Mesothelial cell of epicardium (in vitro differentiated cells): ENCODE measurements at regions not wholly inside any gene's neighbourhood (a gene's known extent, or its start where the extent isn't known, plus 50 kb on each side); places are given as distances from the start of the nearest gene placed in this dataset.

Source experiments
- DNase-seq, 2 experiments: peaks; one replicate each; pipeline ENCODE4 v3.0.0; 2021; ENCODE audit warnings: low spot score in 2 of 2; ENCODE audit not compliant: unreplicated experiment in 2 of 2
- H3K27ac Mint-ChIP-seq: 2 replicates; pipeline ENCODE4 v1.8.0; 2021; ENCODE audit warnings: mixed read lengths
- H3K27me3 Mint-ChIP-seq: 2 replicates; pipeline ENCODE4 v1.8.0; 2021; ENCODE audit warnings: low read depth, mixed read lengths
- H3K36me3 Mint-ChIP-seq: 2 replicates; pipeline ENCODE4 v1.8.0; 2021; ENCODE audit warnings: mixed read lengths
- H3K4me1 Mint-ChIP-seq: 2 replicates; pipeline ENCODE4 v1.8.0; 2021; ENCODE audit warnings: mixed read lengths
- H3K4me3 Mint-ChIP-seq: 2 replicates; pipeline ENCODE4 v1.8.0; 2021; ENCODE audit warnings: mild to moderate bottlenecking, moderate library complexity, mixed read lengths
- H3K9me3 Mint-ChIP-seq: 2 replicates; pipeline ENCODE4 v1.8.0; 2021; ENCODE audit warnings: mixed read lengths
- CTCF ChIP-seq: fragments of 200-600 bp; sonication (generic); IDR thresholded peaks from one replicate; pipeline ENCODE4 v1.5.0; 2021; ENCODE audit warnings: antibody characterized with exemption; ENCODE audit not compliant: unreplicated experiment

- Mint-ChIP-seq H3K36me3 (no peaks in the 10 kb centered on the region), H3K27me3 (peaks cover 31% of the 10 kb centered on the region), H3K9me3 (no peaks in the 10 kb centered on the region), H3K4me1 (peaks cover 5% of the 10 kb centered on the region), H3K27ac (no peak overlapping the region), H3K4me3 (no peak overlapping the region)
- no peak for TF ChIP-seq CTCF
- no peak for DNase-seq
Measured at GRCh38 chr10:43795093-43795492, 146.4 kb upstream of the ZNF32 start.

DNA sequence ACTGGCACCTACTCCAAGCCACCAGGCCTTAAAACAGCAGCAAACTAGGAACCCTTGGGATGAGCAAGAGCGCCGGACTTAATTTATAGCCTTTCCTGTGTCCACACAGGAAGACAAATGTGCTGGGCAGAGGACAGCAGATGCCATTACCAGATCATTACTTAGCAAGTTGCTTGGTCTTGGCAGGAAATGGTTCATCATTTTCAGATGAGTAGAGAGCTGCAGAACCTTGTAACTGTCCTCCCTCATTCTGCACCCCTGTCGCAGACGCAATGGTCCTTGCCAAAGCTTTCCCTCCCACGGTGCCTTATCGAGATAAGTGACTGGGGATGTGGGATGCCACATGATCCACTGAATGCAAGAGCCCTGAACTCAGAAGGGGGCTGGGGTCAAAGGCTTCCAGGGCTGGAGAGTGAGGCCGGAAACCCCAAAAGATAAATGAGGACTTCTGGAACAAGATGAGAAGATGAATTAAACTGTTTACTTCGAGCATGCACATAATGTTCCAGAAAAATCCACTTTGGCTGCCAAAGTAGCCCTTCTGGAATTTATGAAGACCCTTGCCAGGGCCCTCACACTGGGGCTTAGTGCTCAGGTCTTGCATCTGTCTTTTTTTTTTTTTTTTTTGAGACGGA lies 145.6 kb upstream of the ZNF32 start:
- Mint-ChIP-seq H3K36me3 (no peaks in the 10 kb centered on the region), H3K27ac (no peak overlapping the region), H3K4me3 (no peak overlapping the region), H3K27me3 (peaks cover 31% of the 10 kb centered on the region), H3K4me1 (peaks cover 5% of the 10 kb centered on the region), H3K9me3 (no peaks in the 10 kb centered on the region)
- TF ChIP-seq CTCF = no peak
- no peak for DNase-seq

GRCh38 chr10:43793704-43794103 lies 145.0 kb upstream of the ZNF32 start:
- no peak for DNase-seq
- TF ChIP-seq CTCF = no peak
- H3K4me3 Mint-ChIP-seq = no peak overlapping the region
- no peaks in the 10 kb centered on the region for H3K36me3 Mint-ChIP-seq
- H3K27ac Mint-ChIP-seq = no peak overlapping the region
- H3K9me3 Mint-ChIP-seq = no peaks in the 10 kb centered on the region
- peaks cover 31% of the 10 kb centered on the region for H3K27me3 Mint-ChIP-seq
- H3K4me1 Mint-ChIP-seq = peaks cover 5% of the 10 kb centered on the region

DNA sequence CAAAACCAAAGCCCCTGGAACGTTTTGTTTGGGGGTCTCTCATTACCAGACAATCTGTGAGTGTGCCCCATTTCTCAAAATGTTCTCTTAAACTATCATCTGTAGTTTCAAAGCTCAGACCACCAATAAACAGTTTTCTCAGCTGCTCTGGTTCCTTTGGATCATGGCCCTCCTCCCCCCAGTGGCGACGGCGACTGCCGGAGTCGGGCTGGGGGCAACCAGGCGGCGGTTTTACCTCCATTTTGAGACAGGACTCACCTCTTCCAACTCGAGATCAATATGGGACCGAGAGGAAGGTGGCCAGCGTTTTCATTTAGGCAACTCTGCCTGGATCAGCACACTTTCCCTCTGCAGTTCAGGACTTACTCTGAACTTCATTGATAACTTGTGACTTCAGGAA lies 141.5 kb upstream of the ZNF32 start:
- Mint-ChIP-seq H3K27ac (no peak overlapping the region), H3K4me1 (peaks cover 2% of the 10 kb centered on the region)

DNA sequence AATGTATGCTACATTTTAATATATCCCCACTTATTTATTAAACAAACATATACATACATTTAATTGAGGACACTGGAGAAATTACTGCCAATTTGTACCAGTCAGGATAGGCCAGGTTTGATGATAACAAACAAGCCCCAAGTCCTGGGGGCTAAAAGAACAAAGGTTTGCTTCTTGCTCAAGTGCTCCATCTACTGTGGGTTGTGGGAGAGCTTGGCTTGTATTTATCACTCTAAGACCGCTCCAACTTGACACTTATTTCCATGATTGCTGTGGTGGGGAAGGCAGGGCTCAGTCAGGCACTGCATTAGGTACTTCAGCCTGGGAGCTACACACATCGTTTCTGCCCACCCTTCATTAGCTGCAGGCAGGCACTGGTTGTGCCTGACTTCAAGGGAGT lies 136.6 kb upstream of the ZNF32 start:
- no peak overlapping the region for H3K4me3 Mint-ChIP-seq
- H3K9me3 Mint-ChIP-seq = no peaks in the 10 kb centered on the region
- H3K4me1 Mint-ChIP-seq = peaks cover 4% of the 10 kb centered on the region
- H3K27me3 Mint-ChIP-seq = peaks cover 12% of the 10 kb centered on the region
- TF ChIP-seq CTCF = no peak
- no peaks in the 10 kb centered on the region for H3K36me3 Mint-ChIP-seq
- H3K27ac Mint-ChIP-seq = no peak overlapping the region
- DNase-seq = no peak

More for the DNA sequence above, 141.5 kb upstream of the ZNF32 start:
- no peak overlapping the region for H3K4me3 Mint-ChIP-seq
- H3K9me3 Mint-ChIP-seq = no peaks in the 10 kb centered on the region
- TF ChIP-seq CTCF = no peak
- peaks cover 16% of the 10 kb centered on the region for H3K27me3 Mint-ChIP-seq
- no peak for DNase-seq
- no peaks in the 10 kb centered on the region for H3K36me3 Mint-ChIP-seq

- no peak for TF ChIP-seq CTCF
- H3K27ac Mint-ChIP-seq = no peak overlapping the region
- H3K4me3 Mint-ChIP-seq = no peak overlapping the region
- H3K27me3 Mint-ChIP-seq = no peaks in the 10 kb centered on the region
- H3K36me3 Mint-ChIP-seq = no peaks in the 10 kb centered on the region
- H3K4me1 Mint-ChIP-seq = peaks cover 4% of the 10 kb centered on the region
- H3K9me3 Mint-ChIP-seq = no peaks in the 10 kb centered on the region
- DNase-seq = no peak
Measured at GRCh38 chr10:43782814-43783213, 134.1 kb upstream of the ZNF32 start.
